Keratinocyte (primary cell): ENCODE measurements at regions not wholly inside any gene's neighbourhood (a gene's known extent, or its start where the extent isn't known, plus 50 kb on each side); places are given as distances from the start of the nearest gene placed in this dataset.

Experiments
- EZH2 ChIP-seq: IDR thresholded peaks from one replicate; pipeline ENCODE4 v1.6.1; 2012; ENCODE audit warnings: inconsistent platforms, mild to moderate bottlenecking, low read length, moderate library complexity
- TF ChIP-seq, protein P1 (sequence below), 3 experiments: IDR thresholded peaks in 1 of 3; conservative IDR thresholded peaks in 1 of 3; optimal IDR thresholded peaks in 1 of 3; 2 replicates in 2 of 3; 3 replicates in 1 of 3; pipeline versions ENCODE3 to v1.5.1; 2011; ENCODE audit warnings: low read length in 3 of 3, mild to moderate bottlenecking in 3 of 3, moderate library complexity in 2 of 3, control low read depth in 1 of 3, inconsistent platforms in 1 of 3; ENCODE audit not compliant: insufficient read depth in 2 of 3; ENCODE audit errors: extremely low read depth in 1 of 3

DNA sequence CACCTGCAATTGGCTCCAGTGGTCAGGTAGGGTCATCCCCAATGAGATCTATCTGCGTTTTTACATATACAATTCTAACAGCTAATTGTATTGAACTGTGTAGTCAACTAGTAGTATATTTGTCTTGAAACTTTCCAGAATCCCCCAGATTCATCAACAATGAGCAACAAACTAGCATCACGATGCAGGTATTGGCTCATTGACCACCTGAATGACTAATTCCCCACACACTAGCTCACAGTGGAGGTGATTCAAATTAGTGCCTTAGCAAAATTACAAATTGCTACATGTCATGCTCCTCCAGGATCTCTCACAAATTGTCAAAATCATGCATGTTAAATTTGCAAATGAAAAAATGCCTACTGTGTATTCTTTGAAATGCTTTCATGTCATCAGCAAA, 62.8 kb upstream of the MPHOSPH6 start:
- TF ChIP-seq, protein P1, sequence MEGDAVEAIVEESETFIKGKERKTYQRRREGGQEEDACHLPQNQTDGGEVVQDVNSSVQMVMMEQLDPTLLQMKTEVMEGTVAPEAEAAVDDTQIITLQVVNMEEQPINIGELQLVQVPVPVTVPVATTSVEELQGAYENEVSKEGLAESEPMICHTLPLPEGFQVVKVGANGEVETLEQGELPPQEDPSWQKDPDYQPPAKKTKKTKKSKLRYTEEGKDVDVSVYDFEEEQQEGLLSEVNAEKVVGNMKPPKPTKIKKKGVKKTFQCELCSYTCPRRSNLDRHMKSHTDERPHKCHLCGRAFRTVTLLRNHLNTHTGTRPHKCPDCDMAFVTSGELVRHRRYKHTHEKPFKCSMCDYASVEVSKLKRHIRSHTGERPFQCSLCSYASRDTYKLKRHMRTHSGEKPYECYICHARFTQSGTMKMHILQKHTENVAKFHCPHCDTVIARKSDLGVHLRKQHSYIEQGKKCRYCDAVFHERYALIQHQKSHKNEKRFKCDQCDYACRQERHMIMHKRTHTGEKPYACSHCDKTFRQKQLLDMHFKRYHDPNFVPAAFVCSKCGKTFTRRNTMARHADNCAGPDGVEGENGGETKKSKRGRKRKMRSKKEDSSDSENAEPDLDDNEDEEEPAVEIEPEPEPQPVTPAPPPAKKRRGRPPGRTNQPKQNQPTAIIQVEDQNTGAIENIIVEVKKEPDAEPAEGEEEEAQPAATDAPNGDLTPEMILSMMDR (optimal IDR thresholded peaks at IDR 0.05 in 1 of 3, IDR thresholded peaks at IDR 0.05 in 1 of 3, conservative IDR thresholded peaks at IDR 0.05 in 1 of 3; ENCODE audit: extremely low read depth in 1 of 3, insufficient read depth in 2 of 3, low read length in 3 of 3): no peak
- TF ChIP-seq EZH2: no peak
